Omental fat pad (tissue), 3 donors: ENCODE measurements at regions not wholly inside any gene's neighbourhood (a gene's known extent, or its start where the extent isn't known, plus 50 kb on each side); places are given as distances from the start of the nearest gene placed in this dataset.

Experiments used
- ATAC-seq: fragments of 150-250 bp; one replicate; pipeline ENCODE4 v1.9.1; 2016; ENCODE audit warnings: mild to moderate bottlenecking, moderate library complexity; ENCODE audit not compliant: low FRiP score
- DNase-seq: peaks from one replicate; pipeline ENCODE4 v3.0.0-alpha.2; 2019; ENCODE audit warnings: low spot score
- CTCF ChIP-seq, 3 donors: fragments of 450-650 bp; IDR thresholded peaks; one replicate each; pipeline ENCODE4 v1.5.1; 2016 to 2017; ENCODE audit warnings: antibody characterized with exemption in 3 of 3, mild to moderate bottlenecking in 3 of 3, moderate library complexity in 2 of 3

DNA sequence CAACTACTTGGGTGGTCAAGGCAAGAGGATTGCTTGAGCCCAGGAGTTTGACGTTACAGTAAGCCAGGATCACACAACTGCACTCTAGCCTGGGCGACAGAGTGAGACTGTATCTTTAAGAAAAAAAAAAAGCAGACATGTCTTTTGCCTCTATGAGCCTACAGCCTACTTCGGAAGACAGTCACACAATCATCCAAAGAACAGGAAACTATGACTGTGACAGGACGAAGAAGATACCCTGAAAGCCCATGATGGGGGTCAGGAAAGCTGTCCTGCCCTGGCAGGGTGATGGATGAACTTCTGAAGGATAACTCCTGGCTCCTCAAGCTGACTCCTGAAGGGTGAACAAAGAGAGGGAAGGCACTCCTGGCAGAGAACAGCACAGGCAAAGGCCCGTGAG, 251.7 kb upstream of the SIX2 start:
- ATAC-seq (no peak), DNase-seq (no peak)
- TF ChIP-seq CTCF (IDR thresholded peaks at IDR 0.05), result no peak

DNA sequence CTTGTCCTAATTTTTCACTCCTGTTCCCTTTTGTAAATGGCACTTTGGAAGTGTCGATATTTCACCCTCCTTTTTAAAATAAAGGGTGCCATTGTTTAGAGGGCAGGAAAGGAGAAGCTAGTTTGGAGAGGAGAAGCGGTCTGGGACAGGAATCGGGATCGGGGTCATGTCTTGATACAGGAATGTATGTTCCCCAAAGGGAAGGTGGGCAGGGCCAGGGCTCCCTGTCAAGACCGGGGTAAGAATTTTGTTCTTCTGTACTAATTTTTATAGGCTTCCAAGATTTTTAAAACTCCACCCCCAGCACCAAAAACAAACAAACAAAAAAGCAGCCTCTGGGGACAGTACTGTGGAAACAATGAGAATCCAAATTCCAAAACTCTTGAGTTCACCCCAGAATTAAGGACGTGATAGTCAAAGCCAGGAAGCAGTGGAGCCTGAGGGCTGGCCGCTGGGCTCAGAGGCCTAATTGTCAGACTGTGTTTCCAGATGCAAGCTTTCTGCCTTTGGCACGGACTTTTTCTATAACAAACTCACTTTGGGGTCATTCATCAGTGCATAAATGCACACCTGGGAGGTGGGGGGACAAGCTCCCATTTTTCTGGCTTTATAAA, 250.4 kb upstream of the SIX2 start:
- no peak for TF ChIP-seq CTCF (IDR thresholded peaks at IDR 0.05)
- no peak for ATAC-seq
- DNase-seq, result no peak

DNA sequence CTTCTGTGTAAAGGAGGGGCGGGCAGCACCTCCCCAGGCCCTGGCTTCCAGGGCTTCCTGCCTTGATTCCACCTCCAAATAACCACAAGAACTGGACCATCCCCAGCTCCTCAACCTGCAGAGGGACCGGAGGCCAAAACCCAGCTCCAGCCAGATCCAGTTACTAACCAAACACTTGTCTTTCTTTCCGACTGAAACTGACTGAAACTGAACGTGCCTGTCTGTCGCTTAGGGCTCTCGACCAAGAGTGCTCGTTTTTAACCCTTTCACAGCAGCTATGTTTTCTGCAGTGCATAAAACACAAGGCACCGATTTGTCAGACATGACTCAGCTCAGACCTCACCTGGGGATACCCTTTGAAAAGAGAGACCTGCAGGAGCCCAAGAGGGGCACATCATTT, 249.9 kb upstream of the SIX2 start:
- DNase-seq (no peak), ATAC-seq (no peak)
- TF ChIP-seq CTCF (IDR thresholded peaks at IDR 0.05), result no peak

DNA sequence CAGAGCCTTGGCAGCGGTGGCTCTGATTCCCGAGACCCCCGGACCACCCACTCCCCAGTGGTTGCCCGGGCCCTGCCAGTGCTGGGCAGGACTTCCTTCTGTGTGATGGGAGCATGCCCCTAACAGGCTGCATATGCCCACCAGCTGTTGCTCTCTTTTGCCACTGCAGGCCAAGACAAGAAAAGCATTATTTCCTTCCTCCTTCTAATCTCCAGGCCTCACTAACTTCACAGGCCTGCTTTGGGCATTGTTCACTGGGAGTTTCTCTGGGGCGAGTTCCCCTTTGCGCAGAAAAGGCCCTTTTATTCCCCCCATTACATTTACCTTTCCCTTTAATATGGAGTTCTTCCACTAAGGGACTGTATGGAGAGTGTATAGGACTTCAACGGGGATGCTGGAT, 249.1 kb upstream of the SIX2 start:
- DNase-seq, result no peak
- no peak for ATAC-seq
- TF ChIP-seq CTCF (IDR thresholded peaks at IDR 0.05), result no peak

DNA sequence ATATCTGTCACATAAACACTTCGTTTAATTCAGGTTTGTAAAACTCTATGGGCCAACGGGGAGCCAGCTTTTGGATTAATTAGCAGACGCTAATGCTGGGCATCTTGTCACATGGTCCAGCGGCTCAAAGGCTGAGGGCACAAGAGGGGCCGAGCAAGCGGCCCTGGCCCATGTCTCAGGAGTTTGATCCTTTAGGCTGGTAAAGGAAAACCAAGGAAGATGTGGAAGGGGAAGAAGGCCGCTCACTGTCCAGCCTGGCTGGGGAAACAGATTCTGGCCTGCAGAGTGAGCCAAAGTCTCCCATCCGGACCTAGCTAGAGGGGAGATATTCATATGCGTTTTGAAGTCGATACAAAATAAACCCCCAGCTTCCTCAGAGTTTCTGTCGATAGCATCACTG, 248.6 kb upstream of the SIX2 start:
- no peak for TF ChIP-seq CTCF (IDR thresholded peaks at IDR 0.05)
- ATAC-seq (no peak), DNase-seq (no peak)

DNA sequence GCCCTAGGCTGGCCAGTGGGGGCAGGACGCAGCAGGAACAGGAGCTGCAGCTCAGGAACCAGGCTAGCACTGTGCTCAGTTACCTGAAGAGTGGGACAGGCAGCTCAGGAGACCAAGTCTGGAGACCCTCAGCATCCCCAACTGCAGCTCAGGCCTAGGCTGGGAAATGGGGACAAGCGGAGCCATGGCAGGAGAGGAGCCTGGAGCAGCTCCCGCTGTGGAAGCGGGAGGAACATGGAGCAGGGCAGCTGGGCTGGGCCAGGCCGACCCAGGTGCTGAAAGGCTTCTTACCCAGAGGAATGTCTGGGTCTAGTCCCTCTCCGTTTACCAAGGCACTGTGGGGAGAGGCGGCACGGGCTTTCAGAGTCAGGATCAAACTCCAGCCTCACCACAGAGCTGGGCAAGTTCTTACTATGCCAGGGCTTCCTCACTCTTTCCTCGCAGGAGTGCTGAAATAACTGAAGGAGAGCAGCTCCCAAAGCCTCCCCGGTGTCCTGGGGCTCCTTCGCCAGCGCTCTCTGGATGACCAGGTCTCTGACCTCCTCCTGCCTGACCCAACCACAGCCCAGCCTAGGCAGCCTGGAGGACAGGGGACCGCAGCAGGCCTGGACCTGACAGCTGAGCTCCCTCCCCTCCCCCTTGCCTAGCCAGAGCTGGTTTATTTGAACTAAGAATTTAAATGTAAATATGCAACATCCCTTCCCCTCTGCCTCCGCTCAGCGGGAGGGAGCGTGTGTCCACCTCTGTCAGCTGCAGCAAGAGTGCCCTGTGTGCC, 247.8 kb upstream of the SIX2 start:
- TF ChIP-seq CTCF (IDR thresholded peaks at IDR 0.05), result no peak
- ATAC-seq, result no peak
- no peak for DNase-seq
